Thyroid gland (tissue), 4 donors: ENCODE measurements at regions not wholly inside any gene's neighbourhood (a gene's known extent, or its start where the extent isn't known, plus 50 kb on each side); places are given as distances from the start of the nearest gene placed in this dataset.

Source experiments
- POLR2A ChIP-seq, 2 donors: fragments of 450-650 bp; IDR thresholded peaks; one replicate each; pipeline ENCODE4 v1.6.1; 2017; ENCODE audit warnings: antibody characterized with exemption in 2 of 2, mild to moderate bottlenecking in 2 of 2, moderate library complexity in 1 of 2
- TF ChIP-seq, protein P1 (sequence below), 6 experiments: fragments of 200-600 bp in 3 of 6; fragments of 450-650 bp in 3 of 6; sonication (generic) in 3 of 6; IDR thresholded peaks; one replicate each; pipeline ENCODE4 v1.5.1; 2016 to 2019; ENCODE audit warnings: antibody characterized with exemption in 6 of 6, mild to moderate bottlenecking in 2 of 6, inconsistent platforms in 1 of 6, moderate library complexity in 1 of 6

DNA sequence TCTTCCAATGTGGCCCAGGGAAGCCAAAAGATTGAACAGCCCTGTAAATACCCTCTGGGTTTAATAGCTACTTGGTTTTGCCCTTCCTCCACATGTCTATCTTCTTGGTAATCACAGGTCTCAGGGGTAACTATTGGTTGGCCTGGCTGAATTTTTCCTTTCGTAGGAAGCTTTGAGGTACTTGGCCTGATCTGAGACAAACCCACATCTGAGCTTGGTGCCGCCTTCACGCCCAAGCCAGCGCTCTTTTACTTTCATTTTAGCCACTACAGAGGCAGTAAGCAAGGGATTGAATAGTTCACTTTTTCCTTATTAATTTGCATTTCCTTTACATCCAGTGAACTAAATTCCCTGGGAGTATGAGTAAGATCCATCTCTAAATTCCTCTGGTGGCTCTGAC lies 397.6 kb upstream of the USP9Y start:
- TF ChIP-seq, protein P1, sequence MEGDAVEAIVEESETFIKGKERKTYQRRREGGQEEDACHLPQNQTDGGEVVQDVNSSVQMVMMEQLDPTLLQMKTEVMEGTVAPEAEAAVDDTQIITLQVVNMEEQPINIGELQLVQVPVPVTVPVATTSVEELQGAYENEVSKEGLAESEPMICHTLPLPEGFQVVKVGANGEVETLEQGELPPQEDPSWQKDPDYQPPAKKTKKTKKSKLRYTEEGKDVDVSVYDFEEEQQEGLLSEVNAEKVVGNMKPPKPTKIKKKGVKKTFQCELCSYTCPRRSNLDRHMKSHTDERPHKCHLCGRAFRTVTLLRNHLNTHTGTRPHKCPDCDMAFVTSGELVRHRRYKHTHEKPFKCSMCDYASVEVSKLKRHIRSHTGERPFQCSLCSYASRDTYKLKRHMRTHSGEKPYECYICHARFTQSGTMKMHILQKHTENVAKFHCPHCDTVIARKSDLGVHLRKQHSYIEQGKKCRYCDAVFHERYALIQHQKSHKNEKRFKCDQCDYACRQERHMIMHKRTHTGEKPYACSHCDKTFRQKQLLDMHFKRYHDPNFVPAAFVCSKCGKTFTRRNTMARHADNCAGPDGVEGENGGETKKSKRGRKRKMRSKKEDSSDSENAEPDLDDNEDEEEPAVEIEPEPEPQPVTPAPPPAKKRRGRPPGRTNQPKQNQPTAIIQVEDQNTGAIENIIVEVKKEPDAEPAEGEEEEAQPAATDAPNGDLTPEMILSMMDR (IDR thresholded peaks at IDR 0.05): no peak
- no peak for TF ChIP-seq POLR2A (IDR thresholded peaks at IDR 0.05)
